IMR-90 (cell line): ENCODE measurements at regions not wholly inside any gene's neighbourhood (a gene's known extent, or its start where the extent isn't known, plus 50 kb on each side); places are given as distances from the start of the nearest gene placed in this dataset.

Experiments
- ATAC-seq: fragments of 200-7000 bp; cut with Tn5 transposase; 2 replicates; pipeline ENCODE4 v1.9.1; 2020; ENCODE audit warnings: low read depth, mild to moderate bottlenecking, moderate library complexity
- BruUV-seq: library from RNA; stranded (reverse); fragments of 400-500 nt; replicated peaks from 2 replicates; lab custom pipeline; 2021; lab: Mats Ljungman, UMichigan
- CTCF ChIA-PET: fragments of 300-600 bp; formaldehyde crosslinking; extraction: SDS; loops from one replicate; lab custom pipeline; 2021; ENCODE audit warnings: antibody characterized with exemption; lab: Yijun Ruan, JAX
- POLR2A ChIA-PET: fragments of 300-600 bp; sonication (Branson Sonifier 250); formaldehyde crosslinking; loops from one replicate; lab custom pipeline; 2022; ENCODE audit warnings: antibody characterized with exemption; ENCODE audit not compliant: unreplicated experiment; lab: Charles Lee
- DNase-seq: peaks from one replicate; pipeline ENCODE4 v3.0.0; 2013
- H2AFZ ChIP-seq: replicated peaks from 2 replicates; pipeline ENCODE3; 2013; ENCODE audit warnings: low read length, mild to moderate bottlenecking; ENCODE audit not compliant: poor library complexity
- H2AK5ac ChIP-seq: 2 replicates; pipeline ENCODE4 v1.6.1; 2013; ENCODE audit warnings: low read depth, low read length, inconsistent platforms
- H2AK9ac ChIP-seq: replicated peaks from 2 replicates; pipeline ENCODE3; 2013; ENCODE audit warnings: mild to moderate bottlenecking, low read depth, low read length, moderate library complexity; ENCODE audit not compliant: poor library complexity
- H2BK120ac ChIP-seq: 2 replicates; pipeline ENCODE4 v1.6.1; 2013; ENCODE audit warnings: low read depth, low read length, inconsistent platforms
- H2BK15ac ChIP-seq: 3 replicates; pipeline ENCODE4 v1.6.1; 2013; ENCODE audit warnings: low read depth, low read length, inconsistent platforms
- H2BK20ac ChIP-seq: 2 replicates; pipeline ENCODE4 v1.6.1; 2013; ENCODE audit warnings: low read depth, mild to moderate bottlenecking, inconsistent platforms, low read length, moderate library complexity
- H2BK5ac ChIP-seq: 2 replicates; pipeline ENCODE4 v1.6.1; 2013; ENCODE audit warnings: mild to moderate bottlenecking, low read depth, low read length, inconsistent platforms; ENCODE audit not compliant: poor library complexity, severe bottlenecking
- H3K14ac ChIP-seq: replicated peaks from 2 replicates; pipeline ENCODE4 v1.6.1; 2013; ENCODE audit warnings: low read depth, low read length, inconsistent platforms
- H3K18ac ChIP-seq: 2 replicates; pipeline ENCODE4 v1.6.1; 2013; ENCODE audit warnings: low read depth, low read length, control low read depth
- H3K23ac ChIP-seq: 2 replicates; pipeline ENCODE4 v1.6.1; 2013; ENCODE audit warnings: low read depth, low read length, inconsistent platforms
- H3K27ac ChIP-seq: 2 replicates; pipeline ENCODE4 v1.5.1; 2013; ENCODE audit warnings: mild to moderate bottlenecking, control low read depth, low read length; ENCODE audit not compliant: insufficient read depth
- H3K27me3 ChIP-seq: 2 replicates; pipeline ENCODE4 v1.6.1; 2013; ENCODE audit warnings: low read length; ENCODE audit not compliant: control insufficient read depth, insufficient read depth
- H3K36me3 ChIP-seq: 2 replicates; pipeline ENCODE4 v1.6.1; 2013; ENCODE audit warnings: low read length, mixed read lengths; ENCODE audit not compliant: control insufficient read depth, insufficient read depth
- H3K4ac ChIP-seq: 2 replicates; pipeline ENCODE4 v1.6.1; 2013; ENCODE audit warnings: low read depth, low read length, inconsistent platforms
- H3K4me1 ChIP-seq: 2 replicates; pipeline ENCODE4 v1.6.1; 2013; ENCODE audit warnings: low read length, mixed read lengths; ENCODE audit not compliant: control insufficient read depth, insufficient read depth
- H3K4me2 ChIP-seq: 2 replicates; pipeline ENCODE4 v1.6.1; 2013; ENCODE audit warnings: low read depth, mild to moderate bottlenecking, control low read depth, low read length, moderate library complexity
- H3K4me3 ChIP-seq: 2 replicates; pipeline ENCODE4 v1.5.1; 2013; ENCODE audit warnings: low read depth, mild to moderate bottlenecking, control low read depth, low read length, moderate library complexity; ENCODE audit not compliant: insufficient read depth
- H3K56ac ChIP-seq: 2 replicates; pipeline ENCODE4 v1.6.1; 2013; ENCODE audit warnings: low read length, inconsistent platforms; ENCODE audit not compliant: insufficient read depth; ENCODE audit errors: extremely low read depth
- H3K79me1 ChIP-seq, 2 experiments: 2 replicates each; pipeline ENCODE4 v1.6.1; 2013; ENCODE audit warnings: low read length in 2 of 2, inconsistent platforms in 1 of 2, low read depth in 1 of 2
- H3K9ac ChIP-seq: 2 replicates; pipeline ENCODE4 v1.6.1; 2013; ENCODE audit warnings: low read depth, low read length, control low read depth
- H3K9me1 ChIP-seq: 2 replicates; pipeline ENCODE4 v1.6.1; 2013; ENCODE audit warnings: low read length, inconsistent platforms; ENCODE audit not compliant: insufficient read depth
- H3K9me3 ChIP-seq: 2 replicates; pipeline ENCODE4 v1.6.1; 2013; ENCODE audit warnings: low read length; ENCODE audit not compliant: control insufficient read depth, insufficient read depth
- H4K20me1 ChIP-seq: 2 replicates; pipeline ENCODE4 v1.6.1; 2013; ENCODE audit warnings: low read length, inconsistent platforms; ENCODE audit not compliant: insufficient read depth
- H4K5ac ChIP-seq: 2 replicates; pipeline ENCODE4 v1.6.1; 2013; ENCODE audit warnings: mild to moderate bottlenecking, low read depth, low read length, control low read depth
- H4K8ac ChIP-seq, 2 experiments: 2 replicates each; pipeline ENCODE4 v1.6.1; 2013; ENCODE audit warnings: low read depth in 2 of 2, low read length in 2 of 2, control low read depth in 1 of 2, inconsistent platforms in 1 of 2
- H4K91ac ChIP-seq: 2 replicates; pipeline ENCODE4 v1.6.1; 2013; ENCODE audit warnings: low read depth, low read length, inconsistent platforms; ENCODE audit not compliant: insufficient read depth
- BHLHE40 ChIP-seq: fragments of 150-350 bp; IDR thresholded peaks from 2 replicates; pipeline ENCODE4 v1.6.1; 2016; ENCODE audit warnings: mild to moderate bottlenecking, low read depth, low read length
- CEBPB ChIP-seq: IDR thresholded peaks from 2 replicates; pipeline ENCODE4 v1.6.1; 2012; ENCODE audit warnings: low read depth, low read length, improper control_type of control experiment
- CHD1 ChIP-seq: IDR thresholded peaks from 2 replicates; pipeline ENCODE4 v1.6.1; 2012; ENCODE audit warnings: low read depth, low read length, improper control_type of control experiment
- ELK1 ChIP-seq: fragments of 150-350 bp; IDR thresholded peaks from 2 replicates; pipeline ENCODE4 v1.6.1; 2016; ENCODE audit warnings: low read depth, mild to moderate bottlenecking, low read length, moderate library complexity, borderline replicate concordance
- FOS ChIP-seq: fragments of 150-350 bp; IDR thresholded peaks from 2 replicates; pipeline ENCODE4 v1.6.1; 2016; ENCODE audit warnings: low read depth, low read length
- MAFK ChIP-seq: IDR thresholded peaks from 2 replicates; pipeline ENCODE4 v1.6.1; 2012; ENCODE audit warnings: low read depth, low read length, improper control_type of control experiment
- MXI1 ChIP-seq: IDR thresholded peaks from 2 replicates; pipeline ENCODE4 v1.6.1; 2012; ENCODE audit warnings: low read depth, mild to moderate bottlenecking, low read length, moderate library complexity, borderline replicate concordance
- NFE2L2 ChIP-seq: fragments of 150-350 bp; IDR thresholded peaks from 2 replicates; pipeline ENCODE4 v1.6.1; 2016; ENCODE audit warnings: low read depth, mild to moderate bottlenecking, low read length
- RAD21 ChIP-seq: IDR thresholded peaks from 2 replicates; pipeline ENCODE4 v1.6.1; 2012; ENCODE audit warnings: low read length, improper control_type of control experiment
- RFX5 ChIP-seq: IDR thresholded peaks from 2 replicates; pipeline ENCODE4 v1.8.0; 2012; ENCODE audit warnings: low read depth, mild to moderate bottlenecking, low read length, moderate library complexity
- WGBS, 2 experiments: methylation state at CpG; one replicate each; pipeline versions ENCODE4 v1.1.5 to v1.1.7; 2013; ENCODE audit warnings: missing lambda C conversion rate in 2 of 2; ENCODE audit not compliant: insufficient read length in 1 of 2; ENCODE audit errors: extremely low coverage in 2 of 2; 5-methylcytosine and 5-hydroxymethylcytosine counted together
- dilution Hi-C: fragments of 300-500 bp; cut with HindIII; formaldehyde crosslinking; loops from one replicate; pipeline ENCODE4 v1.14.3; 2018; ENCODE audit warnings: low sequenced_read_pairs; ENCODE audit not compliant: unreplicated experiment
- in situ Hi-C: fragments of 300-500 bp; cut with MboI; formaldehyde crosslinking; loops from 3 replicates; pipeline ENCODE4 v1.14.3; 2019; ENCODE audit warnings: low sequenced_read_pairs, inconsistent platforms, mixed read lengths
- intact Hi-C: fragments of 100-400 bp; cut with micrococcal nuclease; formaldehyde crosslinking; loops from 2 replicates; pipeline ENCODE4 v1.10.0; 2022

GRCh38 chr10:131848741-131849590 is 51.8 kb upstream of the PPP2R2D start:
- Histone ChIP-seq H4K5ac (no peak overlapping the region), H2AFZ (no peak overlapping the region), H3K4me1 (no peaks in the 10 kb centered on the region), H3K27me3 (no peaks in the 10 kb centered on the region), H2BK20ac (no peak overlapping the region), H3K4ac (no peak overlapping the region), H2AK9ac (no peak overlapping the region), H3K4me2 (no peak overlapping the region), H3K79me1 (no peaks in the 10 kb centered on the region), H4K8ac (no peak overlapping the region), H4K20me1 (no peaks in the 10 kb centered on the region), H2BK5ac (no peak overlapping the region), H3K4me3 (no peak overlapping the region), H3K23ac (no peak overlapping the region), H3K9ac (no peak overlapping the region), H3K14ac (no peak overlapping the region), H3K9me3 (peaks cover 41% of the 10 kb centered on the region), H2BK15ac (no peak overlapping the region), H2AK5ac (no peak overlapping the region), H3K56ac (no peak overlapping the region), H2BK120ac (no peak overlapping the region), H3K36me3 (no peaks in the 10 kb centered on the region), H4K91ac (no peak overlapping the region), H3K27ac (no peak overlapping the region), H3K9me1 (no peaks in the 10 kb centered on the region), H3K18ac (no peak overlapping the region)
- intact Hi-C loops (no loop called here), dilution Hi-C loops (no loop called here), in situ Hi-C loops (no loop called here)
- DNase-seq (no peak), ATAC-seq (no peak)
- no TSS peak for BruUV-seq
- ChIA-PET CTCF (no interaction called here), POLR2A (no interaction called here)
- TF ChIP-seq MAFK (no peak), RFX5 (no peak), CEBPB (no peak), RAD21 (no peak), MXI1 (no peak), NFE2L2 (no peak), FOS (no peak), CHD1 (no peak), ELK1 (no peak), BHLHE40 (no peak)
- 78% methylated on average over 21 of the region's 39 CpGs; no CpG with 5 or more reads in 1 of the 2 experiments for WGBS, 2 experiments
